KMS-11 (cell line): ENCODE measurements at regions not wholly inside any gene's neighbourhood (a gene's known extent, or its start where the extent isn't known, plus 50 kb on each side); places are given as distances from the start of the nearest gene placed in this dataset.

Source experiments
- H2AFZ ChIP-seq: fragments of 200-600 bp; sonication (generic); 2 replicates; pipeline ENCODE4 v1.6.1; 2016; ENCODE audit warnings: antibody characterized with exemption, mixed run types, low read depth
- H3K27ac ChIP-seq: fragments of 200-600 bp; sonication (generic); 2 replicates; pipeline ENCODE4 v1.6.1; 2016; ENCODE audit warnings: mild to moderate bottlenecking, mixed run types
- H3K27me3 ChIP-seq: fragments of 200-600 bp; sonication (generic); 2 replicates; pipeline ENCODE4 v1.6.1; 2017; ENCODE audit warnings: mild to moderate bottlenecking, low read depth, mixed run types, moderate library complexity; ENCODE audit not compliant: insufficient read depth
- H3K36me3 ChIP-seq: fragments of 200-600 bp; sonication (generic); 2 replicates; pipeline ENCODE4 v1.6.1; 2017; ENCODE audit warnings: mild to moderate bottlenecking, mixed run types; ENCODE audit not compliant: insufficient read depth
- H3K4me1 ChIP-seq: fragments of 200-600 bp; sonication (generic); 2 replicates; pipeline ENCODE4 v1.6.1; 2016; ENCODE audit warnings: mild to moderate bottlenecking, low read depth, mixed run types; ENCODE audit not compliant: poor library complexity, severe bottlenecking
- H3K4me2 ChIP-seq: fragments of 200-600 bp; sonication (generic); 2 replicates; pipeline ENCODE4 v1.7.0; 2016; ENCODE audit warnings: mild to moderate bottlenecking, mixed run types
- H3K4me3 ChIP-seq: fragments of 200-600 bp; sonication (generic); IDR thresholded peaks from 2 replicates; pipeline ENCODE4 v1.6.1; 2017; ENCODE audit warnings: low read depth, low read length, mixed read lengths; ENCODE audit not compliant: insufficient read depth
- H3K79me2 ChIP-seq: fragments of 200-600 bp; sonication (generic); 2 replicates; pipeline ENCODE4 v1.6.1; 2016; ENCODE audit warnings: low read depth, mixed run types; ENCODE audit not compliant: insufficient read depth
- H3K9ac ChIP-seq: fragments of 200-600 bp; sonication (generic); 2 replicates; pipeline ENCODE4 v1.6.1; 2016; ENCODE audit warnings: mild to moderate bottlenecking, mixed run types
- H4K20me1 ChIP-seq: fragments of 200-600 bp; sonication (generic); 2 replicates; pipeline ENCODE4 v1.6.1; 2016; ENCODE audit warnings: mild to moderate bottlenecking, mixed run types; ENCODE audit not compliant: insufficient read depth
- CTCF ChIP-seq: fragments of 200-600 bp; sonication (generic); conservative IDR thresholded peaks from 2 replicates; pipeline ENCODE4 v1.6.1; 2017; ENCODE audit warnings: low read depth, mild to moderate bottlenecking, antibody characterized with exemption, low read length, moderate library complexity, mixed read lengths

GRCh38 chr6:141653590-141653989, 479.1 kb upstream of the GJE1 start:
- no peaks in the 10 kb centered on the region for H3K4me1 ChIP-seq
- H3K4me2 ChIP-seq, result no peak overlapping the region
- H3K9ac ChIP-seq, result no peak overlapping the region
- no peaks in the 10 kb centered on the region for H3K36me3 ChIP-seq
- no peaks in the 10 kb centered on the region for H3K79me2 ChIP-seq
- H3K4me3 ChIP-seq, result no peak overlapping the region
- TF ChIP-seq CTCF, result no peak
- no peaks in the 10 kb centered on the region for H3K27me3 ChIP-seq
- H2AFZ ChIP-seq, result no peak overlapping the region
- no peak overlapping the region for H3K27ac ChIP-seq
- H4K20me1 ChIP-seq, result no peaks in the 10 kb centered on the region

GRCh38 chr6:141641951-141642350, 490.8 kb upstream of the GJE1 start:
- Histone ChIP-seq H3K4me1 (peaks cover 7% of the 10 kb centered on the region), H3K9ac (no peak overlapping the region), H3K27ac (no peak overlapping the region), H3K4me3 (no peak overlapping the region), H3K4me2 (no peak overlapping the region), H4K20me1 (no peaks in the 10 kb centered on the region), H3K79me2 (no peaks in the 10 kb centered on the region), H3K36me3 (no peaks in the 10 kb centered on the region), H3K27me3 (no peaks in the 10 kb centered on the region), H2AFZ (no peak overlapping the region)
- no peak; the same call in 1 of the 2 replicates for TF ChIP-seq CTCF

- Histone ChIP-seq H3K27me3 (no peaks in the 10 kb centered on the region), H2AFZ (no peak overlapping the region), H3K27ac (no peak overlapping the region), H3K4me3 (no peak overlapping the region), H3K4me1 (peaks cover 7% of the 10 kb centered on the region), H3K9ac (no peak overlapping the region), H3K36me3 (no peaks in the 10 kb centered on the region), H4K20me1 (no peaks in the 10 kb centered on the region), H3K4me2 (no peak overlapping the region), H3K79me2 (no peaks in the 10 kb centered on the region)
- no peak; the same call in 1 of the 2 replicates for TF ChIP-seq CTCF
Observed at GRCh38 chr6:141641406-141641805, 491.3 kb upstream of the GJE1 start.

GRCh38 chr6:141635621-141636020, 497.1 kb upstream of the GJE1 start:
- no peaks in the 10 kb centered on the region for H4K20me1 ChIP-seq
- H2AFZ ChIP-seq, result no peak overlapping the region
- no peak overlapping the region for H3K27ac ChIP-seq
- H3K36me3 ChIP-seq, result no peaks in the 10 kb centered on the region
- no peaks in the 10 kb centered on the region for H3K27me3 ChIP-seq
- H3K4me1 ChIP-seq, result no peaks in the 10 kb centered on the region
- no peak overlapping the region for H3K9ac ChIP-seq
- H3K79me2 ChIP-seq, result no peaks in the 10 kb centered on the region
- TF ChIP-seq CTCF, result no peak
- no peak overlapping the region for H3K4me3 ChIP-seq
- no peak overlapping the region for H3K4me2 ChIP-seq
